Activated CD8-positive, alpha-beta memory T cell treated with anti-CD3 and anti-CD28 coated beads for 1 hour (primary cell): ENCODE measurements at regions not wholly inside any gene's neighbourhood (a gene's known extent, or its start where the extent isn't known, plus 50 kb on each side); places are given as distances from the start of the nearest gene placed in this dataset.
"Not testable (repeated sequence)": the region's sequence is repeated elsewhere in the genome, so short reads cannot be mapped to it uniquely, and the experiment has no call there.

Source experiments
- DNase-seq, 2 donors: peaks; one replicate each; pipeline ENCODE4 v3.0.0-alpha.2; 2020; ENCODE audit warnings: low read depth in 1 of 2; ENCODE audit errors: extremely low read depth in 1 of 2

DNA sequence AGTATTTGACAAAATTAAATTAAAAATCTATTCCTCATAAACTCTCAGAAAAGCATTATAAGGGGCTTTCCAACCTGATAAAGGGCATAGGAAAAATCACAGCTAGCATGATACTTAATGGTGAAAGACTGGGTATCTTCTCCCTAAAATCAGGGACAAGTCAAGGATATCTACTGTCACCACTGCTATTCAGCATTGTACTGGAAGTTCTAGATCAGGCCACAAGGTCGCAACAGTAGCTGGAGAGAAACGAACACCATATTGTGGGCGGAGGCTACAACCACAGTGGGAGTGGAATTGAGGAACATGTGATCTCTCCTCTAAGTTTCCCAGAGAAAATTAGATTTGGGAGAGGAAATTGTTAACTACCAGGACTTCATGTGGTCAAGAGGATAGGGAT, 70.0 kb upstream of the NAMPT start:
- no peak for DNase-seq

DNA sequence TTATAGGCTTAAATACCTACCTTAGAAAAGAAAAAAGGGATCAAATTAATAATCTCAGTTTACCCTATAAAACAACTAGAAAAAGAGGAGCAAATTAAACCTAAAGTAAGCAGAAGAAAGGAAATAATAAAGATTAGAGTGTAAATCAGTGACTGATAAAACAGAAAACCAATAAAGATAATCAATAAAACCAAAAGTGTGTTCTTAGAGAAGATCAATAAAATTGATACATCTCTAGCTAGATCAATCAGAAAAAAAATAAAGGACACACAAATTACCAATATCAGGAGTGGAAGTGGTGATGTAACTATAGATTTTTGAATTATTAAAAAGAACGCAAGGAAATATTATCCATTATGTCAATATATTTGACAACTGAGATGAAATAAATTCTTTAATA, 69.2 kb upstream of the NAMPT start:
- DNase-seq: no peak

GRCh38 chr7:106348231-106348630, 63.4 kb upstream of the NAMPT start:
- no peak for DNase-seq

DNA sequence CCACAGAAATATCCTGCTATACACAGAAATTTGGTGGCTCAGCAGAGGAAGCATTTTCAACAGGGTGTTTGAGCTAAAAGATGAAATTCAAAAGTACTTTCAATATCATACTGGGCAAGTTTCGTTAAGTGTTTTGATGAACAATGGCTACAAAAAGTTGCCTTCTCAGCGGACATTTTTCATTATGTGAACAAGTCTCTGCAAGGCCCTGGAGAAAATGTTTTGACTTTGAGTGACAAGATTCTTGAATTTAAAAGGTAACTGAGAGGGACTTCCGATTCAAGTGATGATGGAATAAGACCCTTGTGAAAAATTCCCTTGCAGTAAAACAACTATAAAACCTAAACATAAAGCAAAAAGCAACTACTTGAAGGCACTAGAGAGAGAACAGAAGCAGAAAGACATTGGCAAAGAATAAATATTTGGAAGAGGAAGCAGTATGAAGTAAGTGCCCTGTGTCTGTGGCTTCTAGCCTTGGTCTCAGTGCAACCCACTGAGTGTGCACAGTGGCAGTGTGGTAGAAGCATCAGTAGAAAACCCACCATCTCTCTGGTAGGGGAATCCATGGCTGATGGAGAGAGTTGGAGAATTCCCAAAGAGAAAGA, 62.5 kb upstream of the NAMPT start:
- no peak for DNase-seq

GRCh38 chr7:106346678-106347217, 62.0 kb upstream of the NAMPT start:
- DNase-seq: no peak

DNA sequence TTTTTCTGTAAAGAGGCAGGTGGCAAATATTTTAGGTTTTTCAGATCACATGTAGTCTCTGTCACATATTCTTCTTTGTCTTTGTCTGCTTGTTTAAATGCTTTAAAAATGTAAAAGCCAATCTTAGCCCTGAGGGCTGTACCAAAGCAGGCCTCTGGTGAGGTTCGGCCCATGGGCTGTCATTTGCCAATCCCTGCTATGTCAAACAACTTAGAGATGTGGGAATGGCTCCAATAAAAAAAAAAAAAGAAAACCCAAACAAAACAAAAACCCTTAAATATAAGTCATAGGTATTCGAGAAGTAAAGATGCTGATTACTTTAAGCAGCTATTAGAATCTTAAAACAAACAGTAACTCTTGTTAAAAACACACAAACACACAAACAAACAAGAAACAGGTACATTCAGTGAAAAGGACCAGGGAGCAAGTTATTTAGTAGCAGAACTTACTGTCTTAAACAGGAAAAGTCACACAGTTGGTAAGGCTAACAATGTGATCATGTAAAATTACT, 61.4 kb upstream of the NAMPT start:
- no peak for DNase-seq

DNA sequence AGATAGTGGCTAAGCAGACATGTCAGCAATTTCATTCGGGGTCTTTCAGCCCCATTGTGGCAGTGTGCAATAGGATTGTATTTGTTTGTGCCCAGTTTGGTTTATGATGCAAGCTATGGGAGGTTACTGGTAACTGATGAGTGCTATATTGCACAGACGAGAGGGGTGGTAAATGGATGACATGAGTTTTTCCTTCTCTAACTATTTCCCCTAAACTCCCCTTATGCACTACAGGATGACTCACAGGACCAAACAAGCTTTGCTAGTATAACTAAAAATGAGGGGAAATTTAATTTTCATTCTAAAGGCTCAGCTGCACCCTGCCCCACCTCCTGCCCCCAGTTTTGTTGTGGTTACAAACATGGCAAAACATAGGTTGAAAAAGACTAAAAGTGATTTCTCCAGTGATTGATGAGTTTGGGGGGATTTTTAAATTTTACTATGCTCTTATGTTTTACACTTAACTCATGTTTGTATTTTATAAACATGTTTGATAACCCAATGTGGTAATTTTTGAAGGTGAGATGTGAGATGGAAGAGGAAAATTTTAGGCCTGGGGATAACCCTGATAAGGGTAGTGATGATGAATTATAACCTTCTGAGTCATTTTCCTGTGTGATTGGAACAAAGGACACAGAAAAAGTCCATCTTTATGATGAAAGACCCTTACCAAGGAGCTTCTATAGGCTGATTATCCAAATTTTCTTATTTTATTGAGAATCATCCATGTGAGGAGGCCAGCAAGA, 60.8 kb upstream of the NAMPT start:
- DNase-seq: peak in 1 of 2 donors; percentile 3

- DNase-seq: no peak
Observed at GRCh38 chr7:106344861-106345260, 60.1 kb upstream of the NAMPT start.

DNA sequence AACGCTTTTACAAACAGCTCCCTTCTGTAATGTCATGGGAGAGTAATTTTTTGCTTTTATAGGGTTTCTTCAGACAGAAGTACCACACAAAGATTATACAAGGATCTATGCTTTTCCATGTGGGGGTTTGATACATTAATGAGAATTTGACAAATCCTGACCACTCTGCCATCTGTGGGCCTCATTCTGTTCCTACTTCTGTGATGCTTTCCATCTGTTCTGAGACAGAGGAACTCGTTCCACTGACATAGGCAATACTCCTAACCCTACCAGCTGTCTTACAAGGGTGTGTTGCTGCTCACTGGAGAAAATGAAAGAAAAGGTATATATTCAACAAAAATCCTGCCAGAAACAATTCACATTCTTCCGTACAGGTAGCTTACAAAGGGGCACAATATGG, 59.4 kb upstream of the NAMPT start:
- no peak for DNase-seq

GRCh38 chr7:106342049-106342448, 57.3 kb upstream of the NAMPT start:
- DNase-seq: not testable (repeated sequence)

DNA sequence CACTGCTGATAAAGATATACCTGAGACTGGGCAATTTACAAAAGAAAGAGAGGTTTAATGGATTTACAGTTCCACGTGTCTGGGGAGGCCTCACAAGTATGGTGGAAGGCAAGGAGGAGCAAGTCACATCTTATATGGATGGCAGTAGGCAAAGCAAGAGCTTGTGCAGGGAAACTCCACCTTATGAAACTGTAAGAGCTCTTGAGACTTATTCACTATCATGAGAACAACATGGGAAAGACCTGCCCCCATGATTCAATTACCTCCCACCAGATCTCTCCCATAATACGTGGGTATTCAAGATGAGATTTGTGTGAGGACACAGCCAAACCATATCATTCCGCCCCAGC, 55.4 kb upstream of the NAMPT start:
- not testable (repeated sequence) for DNase-seq

DNA sequence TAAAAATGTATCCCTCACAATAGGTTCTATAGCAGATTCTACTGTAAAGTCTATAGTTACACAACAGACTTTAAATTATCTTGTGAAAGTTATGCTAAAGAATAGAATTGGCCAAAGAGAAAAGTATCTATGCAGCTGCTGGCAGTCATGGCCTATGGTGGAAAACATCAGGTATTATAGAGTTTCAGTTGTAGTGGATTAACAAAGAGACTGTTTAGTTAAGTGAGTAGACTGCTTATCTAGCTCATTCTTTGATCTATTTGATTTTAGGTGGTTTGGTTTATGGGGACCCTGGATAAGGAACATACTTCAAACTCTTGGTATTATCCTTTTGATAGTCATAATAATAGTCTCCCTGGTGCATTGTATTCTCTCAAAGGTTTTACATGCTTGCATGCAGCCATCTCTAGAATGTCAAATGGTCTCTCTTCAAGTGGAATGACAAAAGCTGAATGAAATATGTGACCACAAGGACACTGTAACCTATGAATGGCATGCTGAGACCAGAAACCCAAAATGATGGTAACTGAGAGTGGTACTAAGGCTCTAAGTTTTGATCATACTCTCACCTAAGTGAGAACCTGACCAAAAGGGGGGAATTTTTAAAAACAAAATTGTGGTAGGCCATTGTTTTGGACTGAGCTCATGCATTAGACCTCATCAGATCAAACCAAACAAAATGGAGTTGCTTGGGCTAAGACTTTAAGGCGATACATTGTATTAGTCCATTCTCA, 54.9 kb upstream of the NAMPT start:
- no peak for DNase-seq

GRCh38 chr7:106337754-106338153, 53.0 kb upstream of the NAMPT start:
- no peak for DNase-seq

DNA sequence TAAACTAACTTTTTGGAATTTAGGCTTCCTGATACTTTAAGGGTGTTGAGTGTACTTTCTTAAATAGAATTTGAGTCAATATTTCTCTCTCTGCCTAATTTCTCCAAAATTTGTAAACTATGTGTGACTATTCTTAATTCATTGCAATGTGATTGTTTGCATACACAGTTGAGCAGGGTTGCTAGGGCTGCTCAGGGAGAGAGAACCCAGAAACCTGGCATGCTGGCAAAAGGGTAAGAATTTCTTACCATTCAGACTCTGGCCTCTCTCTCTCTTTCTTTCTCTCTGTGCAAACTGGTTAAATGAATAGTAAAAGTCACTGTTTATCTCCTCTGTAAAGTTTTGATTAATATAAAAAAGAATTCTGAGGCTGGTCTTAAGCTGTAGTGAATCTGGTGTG, 51.0 kb upstream of the NAMPT start:
- no peak for DNase-seq
